NAMALWA (cell line): ENCODE measurements at regions not wholly inside any gene's neighbourhood (a gene's known extent, or its start where the extent isn't known, plus 50 kb on each side); places are given as distances from the start of the nearest gene placed in this dataset.
"Not testable (repeated sequence)": the region's sequence is repeated elsewhere in the genome, so short reads cannot be mapped to it uniquely, and the experiment has no call there.

ENCODE experiments used
- DNase-seq: peaks from one replicate; pipeline ENCODE4 v3.0.0-alpha.2; 2015; ENCODE audit warnings: low spot score

- no peak for DNase-seq
These were observed 138.3 kb upstream of the ZNF521 start for GRCh38 chr18:25490316-25490715.

- no peak for DNase-seq
These were observed 121.0 kb upstream of the ZNF521 start for GRCh38 chr18:25473008-25473407.

- DNase-seq = not testable (repeated sequence)
These were observed 119.0 kb upstream of the ZNF521 start for GRCh38 chr18:25470756-25471524.

GRCh38 chr18:25470062-25470461, 118.1 kb upstream of the ZNF521 start:
- no peak for DNase-seq

GRCh38 chr18:25469489-25469888, 117.5 kb upstream of the ZNF521 start:
- no peak for DNase-seq

GRCh38 chr18:25467226-25467987, 115.4 kb upstream of the ZNF521 start:
- no peak for DNase-seq

- DNase-seq = no peak
These were observed 113.3 kb upstream of the ZNF521 start for GRCh38 chr18:25465152-25465732.

GRCh38 chr18:25464227-25464626, 112.3 kb upstream of the ZNF521 start:
- DNase-seq = no peak

GRCh38 chr18:25463726-25464125, 111.8 kb upstream of the ZNF521 start:
- no peak for DNase-seq

GRCh38 chr18:25459814-25460213, 107.8 kb upstream of the ZNF521 start:
- DNase-seq = no peak

- no peak for DNase-seq
These were observed 105.6 kb upstream of the ZNF521 start for GRCh38 chr18:25457601-25458000.

- DNase-seq = no peak
These were observed 105.2 kb upstream of the ZNF521 start for GRCh38 chr18:25457126-25457525.

GRCh38 chr18:25456334-25457010, 104.5 kb upstream of the ZNF521 start:
- DNase-seq = no peak

GRCh38 chr18:25455646-25456045, 103.7 kb upstream of the ZNF521 start:
- DNase-seq = no peak

GRCh38 chr18:25455159-25455558, 103.2 kb upstream of the ZNF521 start:
- no peak for DNase-seq

GRCh38 chr18:25454730-25455129, 102.8 kb upstream of the ZNF521 start:
- DNase-seq = no peak

GRCh38 chr18:25454270-25454659, 102.3 kb upstream of the ZNF521 start:
- DNase-seq = no peak

GRCh38 chr18:25453556-25454269, 101.7 kb upstream of the ZNF521 start:
- no peak for DNase-seq

- no peak for DNase-seq
These were observed 99.2 kb upstream of the ZNF521 start for GRCh38 chr18:25451077-25451658.

- no peak for DNase-seq
These were observed 97.1 kb upstream of the ZNF521 start for GRCh38 chr18:25449046-25449445.

GRCh38 chr18:25446972-25447371, 95.0 kb upstream of the ZNF521 start:
- DNase-seq = no peak

- no peak for DNase-seq
These were observed 93.5 kb upstream of the ZNF521 start for GRCh38 chr18:25445430-25445829.
